ENCODE measurements at regions not wholly inside any gene's neighbourhood (a gene's known extent, or its start where the extent isn't known, plus 50 kb on each side); places are given as distances from the start of the nearest gene placed in this dataset.
"Not testable (repeated sequence)": the region's sequence is repeated elsewhere in the genome, so short reads cannot be mapped to it uniquely, and the experiment has no call there.

GRCh38 chr1:55800503-55800902 is 585.3 kb upstream of the USP24 start:
- Mint-ChIP-seq H3K4me1 (ENCODE audit: low read depth) (no peaks in the 10 kb centered on the region), H3K4me3 (no peak overlapping the region), H3K27me3 (peaks cover 10% of the 10 kb centered on the region), H3K9me3 (peaks cover 15% of the 10 kb centered on the region), H3K36me3 (ENCODE audit: low read depth) (no peaks in the 10 kb centered on the region), H3K27ac (no peak overlapping the region)
- DNase-seq = no peak

DNA sequence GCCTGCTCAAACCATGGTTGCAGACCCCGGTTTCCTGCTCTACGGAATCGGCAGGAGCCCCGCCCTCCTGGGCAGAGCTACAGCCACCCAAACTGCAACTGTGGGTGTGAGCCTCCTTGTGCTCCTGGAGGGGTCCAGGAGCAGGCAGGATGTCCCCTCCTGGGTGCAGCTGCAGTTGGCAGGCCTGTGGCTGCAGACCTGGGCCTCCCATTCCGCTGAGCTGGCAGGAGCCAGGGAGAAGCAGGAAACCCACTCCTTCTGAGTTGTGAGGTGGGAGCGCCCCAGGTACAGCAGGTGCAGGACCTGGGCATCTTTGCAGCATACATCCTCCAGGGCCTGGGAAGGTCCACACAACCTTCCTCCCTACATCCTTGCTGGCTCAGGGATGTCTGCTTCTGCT is 578.7 kb upstream of the USP24 start:
- no peak overlapping the region for H3K27ac Mint-ChIP-seq
- no peak overlapping the region for H3K4me3 Mint-ChIP-seq
- no peaks in the 10 kb centered on the region for H3K4me1 Mint-ChIP-seq (ENCODE audit: low read depth)
- DNase-seq = no peak
- H3K36me3 Mint-ChIP-seq (ENCODE audit: low read depth) = no peaks in the 10 kb centered on the region
- peaks cover 7% of the 10 kb centered on the region for H3K9me3 Mint-ChIP-seq
- no peaks in the 10 kb centered on the region for H3K27me3 Mint-ChIP-seq

GRCh38 chr1:55792870-55793269 is 577.7 kb upstream of the USP24 start:
- Mint-ChIP-seq H3K27ac (no peak overlapping the region), H3K4me3 (no peak overlapping the region), H3K9me3 (peaks cover 2% of the 10 kb centered on the region), H3K27me3 (no peaks in the 10 kb centered on the region), H3K4me1 (ENCODE audit: low read depth) (no peaks in the 10 kb centered on the region), H3K36me3 (ENCODE audit: low read depth) (no peaks in the 10 kb centered on the region)
- DNase-seq = no peak

DNA sequence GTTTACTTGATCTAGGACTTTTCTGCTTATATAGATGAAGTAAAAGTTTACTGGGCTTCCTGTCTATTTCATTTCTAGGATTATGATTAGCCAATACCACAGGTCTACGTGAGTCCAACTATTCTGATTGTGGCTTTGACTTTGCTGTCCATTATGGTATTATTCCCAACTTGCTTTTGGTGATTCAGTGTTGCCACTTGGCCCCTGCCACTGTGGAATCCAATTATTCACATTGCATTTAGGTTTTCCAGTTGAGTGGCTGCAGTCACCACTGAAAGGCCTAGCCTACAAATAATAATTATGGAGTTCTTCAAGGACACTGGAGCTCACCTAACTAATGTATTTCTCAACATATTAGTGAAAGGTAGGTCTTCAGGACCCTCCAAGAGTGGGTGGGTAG is 574.3 kb upstream of the USP24 start:
- no peak overlapping the region for H3K27ac Mint-ChIP-seq
- H3K4me1 Mint-ChIP-seq (ENCODE audit: low read depth) = no peaks in the 10 kb centered on the region
- no peaks in the 10 kb centered on the region for H3K9me3 Mint-ChIP-seq
- no peaks in the 10 kb centered on the region for H3K36me3 Mint-ChIP-seq (ENCODE audit: low read depth)
- no peaks in the 10 kb centered on the region for H3K27me3 Mint-ChIP-seq
- H3K4me3 Mint-ChIP-seq = no peak overlapping the region
- no peak for DNase-seq

GRCh38 chr1:55786396-55786795 is 571.2 kb upstream of the USP24 start:
- Mint-ChIP-seq H3K9me3 (no peaks in the 10 kb centered on the region), H3K27ac (no peak overlapping the region), H3K36me3 (ENCODE audit: low read depth) (no peaks in the 10 kb centered on the region), H3K27me3 (no peaks in the 10 kb centered on the region), H3K4me3 (no peak overlapping the region), H3K4me1 (ENCODE audit: low read depth) (no peaks in the 10 kb centered on the region)
- DNase-seq = no peak

- H3K4me3 Mint-ChIP-seq; DNase-seq; H3K27ac Mint-ChIP-seq; H3K9me3 Mint-ChIP-seq; H3K4me1 Mint-ChIP-seq (ENCODE audit: low read depth); H3K27me3 Mint-ChIP-seq; H3K36me3 Mint-ChIP-seq (ENCODE audit: low read depth): not testable (repeated sequence)
These were observed 569.8 kb upstream of the USP24 start for GRCh38 chr1:55784941-55785450.

GRCh38 chr1:55781944-55782482 is 566.8 kb upstream of the USP24 start:
- H3K4me3 Mint-ChIP-seq = no peak overlapping the region
- no peak for DNase-seq
- no peak overlapping the region for H3K27ac Mint-ChIP-seq
- peaks cover 2% of the 10 kb centered on the region for H3K27me3 Mint-ChIP-seq
- no peaks in the 10 kb centered on the region for H3K36me3 Mint-ChIP-seq (ENCODE audit: low read depth)
- no peaks in the 10 kb centered on the region for H3K9me3 Mint-ChIP-seq
- H3K4me1 Mint-ChIP-seq (ENCODE audit: low read depth) = no peaks in the 10 kb centered on the region

DNA sequence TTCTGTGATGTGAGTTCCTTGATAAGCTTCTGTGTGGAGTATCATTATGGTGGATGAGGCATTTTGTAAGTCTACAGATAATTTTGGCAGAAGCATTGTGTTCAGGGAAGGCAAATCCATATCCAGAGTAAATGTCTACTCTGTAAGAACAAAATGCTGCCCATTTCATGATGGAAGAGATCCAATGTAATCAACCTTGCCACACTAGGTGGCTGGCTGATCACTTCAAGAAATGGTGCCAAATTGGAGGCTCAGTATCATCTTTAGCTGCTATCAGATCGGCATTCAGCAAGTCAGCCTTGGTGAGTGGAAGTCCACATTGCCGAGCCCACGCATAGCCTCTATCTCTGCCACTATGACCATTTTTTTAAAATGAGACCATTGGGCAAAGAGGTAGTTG is 565.8 kb upstream of the USP24 start:
- Mint-ChIP-seq H3K27me3 (peaks cover 2% of the 10 kb centered on the region), H3K4me3 (no peak overlapping the region), H3K27ac (no peak overlapping the region), H3K4me1 (ENCODE audit: low read depth) (no peaks in the 10 kb centered on the region), H3K36me3 (ENCODE audit: low read depth) (no peaks in the 10 kb centered on the region), H3K9me3 (no peaks in the 10 kb centered on the region)
- DNase-seq = no peak

GRCh38 chr1:55777545-55777944 is 562.4 kb upstream of the USP24 start:
- no peak for DNase-seq
- Mint-ChIP-seq H3K27me3 (peaks cover 2% of the 10 kb centered on the region), H3K4me1 (ENCODE audit: low read depth) (no peaks in the 10 kb centered on the region), H3K9me3 (no peaks in the 10 kb centered on the region), H3K4me3 (no peak overlapping the region), H3K27ac (no peak overlapping the region), H3K36me3 (ENCODE audit: low read depth) (no peaks in the 10 kb centered on the region)

DNA sequence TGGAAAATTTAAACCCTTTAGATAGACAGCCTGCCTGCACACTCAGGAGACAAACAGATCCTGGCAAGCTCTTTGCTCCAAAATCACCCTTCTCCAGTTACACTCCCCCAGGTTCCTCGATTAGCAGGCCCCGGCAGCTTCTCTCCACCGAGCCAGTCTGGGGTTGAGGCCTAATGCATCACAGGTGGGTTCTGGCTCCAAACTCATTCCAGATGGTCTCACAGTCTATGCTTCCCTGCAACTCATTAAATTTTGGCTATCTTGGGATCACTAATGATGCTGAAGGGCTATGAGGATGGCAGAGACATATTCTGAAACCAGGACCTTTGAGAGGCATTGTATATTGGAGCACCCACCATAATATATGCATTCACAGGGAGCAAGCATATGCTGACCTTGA is 559.8 kb upstream of the USP24 start:
- Mint-ChIP-seq H3K27me3 (peaks cover 2% of the 10 kb centered on the region), H3K4me3 (no peak overlapping the region), H3K27ac (no peak overlapping the region), H3K9me3 (no peaks in the 10 kb centered on the region), H3K36me3 (ENCODE audit: low read depth) (no peaks in the 10 kb centered on the region), H3K4me1 (ENCODE audit: low read depth) (no peaks in the 10 kb centered on the region)
- DNase-seq = no peak

DNA sequence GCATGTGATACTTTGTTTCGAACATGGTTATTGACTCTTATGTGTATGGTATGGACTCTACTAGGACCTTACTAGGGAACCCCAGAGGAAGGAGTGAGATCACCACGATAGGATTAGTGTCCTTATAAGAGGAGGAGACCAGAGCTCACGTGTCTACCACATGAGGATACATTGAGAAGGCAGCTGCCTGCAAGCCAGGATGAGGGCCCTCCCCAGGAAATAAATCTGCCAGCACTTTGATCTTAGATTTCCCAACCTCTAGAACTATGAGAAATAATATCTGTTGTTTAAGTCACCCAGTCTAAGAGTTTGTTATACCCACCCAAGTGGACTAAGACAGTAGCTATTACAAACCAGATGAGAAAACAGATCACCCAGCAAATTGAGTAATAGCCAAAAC is 559.3 kb upstream of the USP24 start:
- no peak overlapping the region for H3K4me3 Mint-ChIP-seq
- no peaks in the 10 kb centered on the region for H3K4me1 Mint-ChIP-seq (ENCODE audit: low read depth)
- peaks cover 2% of the 10 kb centered on the region for H3K27me3 Mint-ChIP-seq
- H3K27ac Mint-ChIP-seq = no peak overlapping the region
- no peaks in the 10 kb centered on the region for H3K9me3 Mint-ChIP-seq
- no peaks in the 10 kb centered on the region for H3K36me3 Mint-ChIP-seq (ENCODE audit: low read depth)
- DNase-seq = no peak

GRCh38 chr1:55773211-55773940 is 558.2 kb upstream of the USP24 start:
- Mint-ChIP-seq H3K27ac (no peak overlapping the region), H3K4me3 (no peak overlapping the region), H3K27me3 (peaks cover 2% of the 10 kb centered on the region), H3K36me3 (ENCODE audit: low read depth) (no peaks in the 10 kb centered on the region), H3K4me1 (ENCODE audit: low read depth) (no peaks in the 10 kb centered on the region), H3K9me3 (no peaks in the 10 kb centered on the region)
- DNase-seq = no peak

DNA sequence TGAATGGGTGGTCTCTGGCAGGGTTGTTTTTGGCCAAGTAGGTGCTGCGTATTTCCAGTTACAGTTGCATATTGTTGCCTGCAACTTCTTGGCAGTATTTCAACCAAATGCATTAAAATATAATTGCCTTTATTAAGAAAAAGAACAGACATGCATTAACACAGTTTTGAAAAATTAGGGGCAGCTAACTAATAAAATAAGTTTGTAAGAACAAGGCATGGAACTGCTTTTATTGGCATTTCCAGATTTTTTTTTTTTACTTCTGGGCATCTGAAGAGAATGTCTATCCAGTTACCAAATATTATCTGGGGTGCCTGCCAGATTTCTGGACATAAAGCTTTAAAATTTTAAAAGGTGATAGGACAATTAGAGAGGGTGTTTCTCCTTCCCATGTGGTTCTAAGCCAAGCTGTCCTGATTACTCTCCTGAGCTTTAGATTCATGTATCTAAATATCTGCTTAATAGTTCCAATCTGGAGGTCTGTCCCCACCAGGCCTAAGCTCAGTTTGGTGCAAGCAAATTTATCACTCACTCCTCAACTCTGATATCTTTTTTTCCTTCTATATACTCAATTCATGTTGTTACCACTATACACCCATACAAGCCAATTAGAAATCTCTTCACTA is 553.3 kb upstream of the USP24 start:
- Mint-ChIP-seq H3K4me3 (no peak overlapping the region), H3K4me1 (ENCODE audit: low read depth) (no peaks in the 10 kb centered on the region), H3K9me3 (no peaks in the 10 kb centered on the region)

DNA sequence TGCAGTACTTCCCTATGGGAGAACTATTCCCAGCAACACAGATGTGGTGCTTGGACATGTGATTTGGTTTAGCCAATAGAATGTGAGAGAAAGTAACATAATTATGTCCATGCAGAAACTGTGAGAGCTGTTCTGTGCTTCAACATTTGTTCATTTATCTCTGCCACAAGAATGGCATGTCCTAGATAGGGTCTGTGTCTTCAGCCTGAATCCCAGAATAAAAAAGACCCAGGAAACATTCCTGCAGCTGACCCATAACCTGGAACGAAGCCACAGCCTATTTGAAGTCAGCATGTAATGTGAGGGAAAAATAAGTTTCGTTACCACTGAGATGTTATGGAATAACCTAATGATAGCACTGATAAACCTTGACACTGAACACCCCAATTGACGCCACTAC is 552.0 kb upstream of the USP24 start:
- no peak overlapping the region for H3K27ac Mint-ChIP-seq
- H3K36me3 Mint-ChIP-seq (ENCODE audit: low read depth) = no peaks in the 10 kb centered on the region
- no peak overlapping the region for H3K4me3 Mint-ChIP-seq
- no peaks in the 10 kb centered on the region for H3K9me3 Mint-ChIP-seq
- DNase-seq = no peak
- H3K27me3 Mint-ChIP-seq = no peaks in the 10 kb centered on the region
- H3K4me1 Mint-ChIP-seq (ENCODE audit: low read depth) = no peaks in the 10 kb centered on the region

More for the DNA sequence above, 553.3 kb upstream of the USP24 start:
- Mint-ChIP-seq H3K36me3 (ENCODE audit: low read depth) (no peaks in the 10 kb centered on the region), H3K27ac (no peak overlapping the region), H3K27me3 (no peaks in the 10 kb centered on the region)
- DNase-seq = no peak

DNA sequence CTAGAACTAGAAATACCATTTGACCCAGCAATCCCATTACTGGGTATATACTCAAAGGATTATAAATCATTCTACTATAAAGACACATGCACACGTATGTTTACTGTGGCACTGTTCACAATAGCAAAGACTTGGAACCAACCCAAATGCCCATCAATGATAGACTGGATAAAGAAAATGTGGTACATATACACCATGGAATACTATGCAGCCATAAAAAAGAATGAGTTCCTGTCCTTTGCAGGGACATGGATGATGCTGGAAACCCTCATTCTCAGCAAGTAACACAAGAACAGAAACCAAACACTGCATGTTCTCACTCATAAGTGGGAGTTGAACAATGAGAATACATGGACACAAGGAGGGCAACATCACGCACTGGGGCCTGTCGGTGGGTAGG is 550.3 kb upstream of the USP24 start:
- not testable (repeated sequence) for H3K27me3 Mint-ChIP-seq; H3K9me3 Mint-ChIP-seq; H3K36me3 Mint-ChIP-seq (ENCODE audit: low read depth); DNase-seq; H3K4me3 Mint-ChIP-seq; H3K27ac Mint-ChIP-seq; H3K4me1 Mint-ChIP-seq (ENCODE audit: low read depth)

Measured in activated T-cell treated with anti-CD3 and anti-CD28 coated beads, Interleukin-2, amount 50 U/mL, for 24 hours (primary cell).